MCF 10A (cell line): ENCODE measurements at regions not wholly inside any gene's neighbourhood (a gene's known extent, or its start where the extent isn't known, plus 50 kb on each side); places are given as distances from the start of the nearest gene placed in this dataset.

Experiments used
- BruUV-seq: library from RNA; stranded (reverse); fragments of 400-500 nt; replicated peaks from 2 replicates; lab custom pipeline; 2021; lab: Mats Ljungman, UMichigan
- CTCF ChIA-PET: fragments of 300-600 bp; sonication (Branson Sonifier 250); formaldehyde crosslinking; extraction: SDS; loops from one replicate; lab custom pipeline; 2021; ENCODE audit warnings: antibody characterized with exemption, inconsistent platforms; lab: Yijun Ruan, JAX
- POLR2A ChIA-PET: fragments of 300-600, 350-650 bp; sonication (Branson Sonifier 250); formaldehyde crosslinking; extraction: SDS; loops from one replicate; lab custom pipeline; 2020; ENCODE audit warnings: antibody characterized with exemption, inconsistent platforms; lab: Yijun Ruan, JAX
- DNase-seq: peaks from one replicate; pipeline ENCODE4 v3.0.0-alpha.2; 2018; ENCODE audit not compliant: unreplicated experiment
- H3K27ac Mint-ChIP-seq: one replicate; pipeline ENCODE4 v1.8.0; 2022; ENCODE audit warnings: mild to moderate bottlenecking, low read depth, mixed read lengths; ENCODE audit not compliant: unreplicated experiment
- H3K27me3 Mint-ChIP-seq: one replicate; pipeline ENCODE4 v1.8.0; 2022; ENCODE audit warnings: mixed read lengths; ENCODE audit not compliant: insufficient read depth, unreplicated experiment
- H3K36me3 Mint-ChIP-seq: one replicate; pipeline ENCODE4 v1.8.0; 2022; ENCODE audit warnings: mild to moderate bottlenecking, moderate library complexity, mixed read lengths; ENCODE audit not compliant: insufficient read depth, unreplicated experiment
- H3K4me1 Mint-ChIP-seq: one replicate; pipeline ENCODE4 v1.8.0; 2022; ENCODE audit warnings: mixed read lengths; ENCODE audit not compliant: insufficient read depth, unreplicated experiment
- H3K4me3 Mint-ChIP-seq: one replicate; pipeline ENCODE4 v1.8.0; 2022; ENCODE audit warnings: mild to moderate bottlenecking, moderate library complexity, mixed read lengths; ENCODE audit not compliant: unreplicated experiment
- H3K9me3 Mint-ChIP-seq: one replicate; pipeline ENCODE4 v1.8.0; 2022; ENCODE audit warnings: mixed read lengths; ENCODE audit not compliant: unreplicated experiment
- intact Hi-C: fragments of 100-400 bp; cut with micrococcal nuclease; formaldehyde crosslinking; loops from 2 replicates; pipeline ENCODE4 v1.14.1; 2022
- TF ChIP-seq, protein P1 (sequence below): fragments of 200-600 bp; IDR thresholded peaks from one replicate; pipeline ENCODE4 v1.8.0; 2022; ENCODE audit warnings: antibody characterized with exemption, mild to moderate bottlenecking; ENCODE audit not compliant: unreplicated experiment

- Mint-ChIP-seq H3K27me3 (no peaks in the 10 kb centered on the region), H3K36me3 (peaks cover 6% of the 10 kb centered on the region), H3K4me1 (no peaks in the 10 kb centered on the region), H3K4me3 (no peak overlapping the region), H3K27ac (no peak overlapping the region), H3K9me3 (no peaks in the 10 kb centered on the region)
- no TSS peak for BruUV-seq
- TF ChIP-seq, protein P1, sequence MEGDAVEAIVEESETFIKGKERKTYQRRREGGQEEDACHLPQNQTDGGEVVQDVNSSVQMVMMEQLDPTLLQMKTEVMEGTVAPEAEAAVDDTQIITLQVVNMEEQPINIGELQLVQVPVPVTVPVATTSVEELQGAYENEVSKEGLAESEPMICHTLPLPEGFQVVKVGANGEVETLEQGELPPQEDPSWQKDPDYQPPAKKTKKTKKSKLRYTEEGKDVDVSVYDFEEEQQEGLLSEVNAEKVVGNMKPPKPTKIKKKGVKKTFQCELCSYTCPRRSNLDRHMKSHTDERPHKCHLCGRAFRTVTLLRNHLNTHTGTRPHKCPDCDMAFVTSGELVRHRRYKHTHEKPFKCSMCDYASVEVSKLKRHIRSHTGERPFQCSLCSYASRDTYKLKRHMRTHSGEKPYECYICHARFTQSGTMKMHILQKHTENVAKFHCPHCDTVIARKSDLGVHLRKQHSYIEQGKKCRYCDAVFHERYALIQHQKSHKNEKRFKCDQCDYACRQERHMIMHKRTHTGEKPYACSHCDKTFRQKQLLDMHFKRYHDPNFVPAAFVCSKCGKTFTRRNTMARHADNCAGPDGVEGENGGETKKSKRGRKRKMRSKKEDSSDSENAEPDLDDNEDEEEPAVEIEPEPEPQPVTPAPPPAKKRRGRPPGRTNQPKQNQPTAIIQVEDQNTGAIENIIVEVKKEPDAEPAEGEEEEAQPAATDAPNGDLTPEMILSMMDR = no peak
- DNase-seq = no peak
- ChIA-PET CTCF (interaction anchor here (0.6 kb wide), 1 partner anchor 458 kb away, joined by 3 read pairs; no protein-coding TSS in a partner anchor), POLR2A (interaction anchor here (0.7 kb wide), 1 partner anchor 451 kb away, joined by 3 read pairs; no protein-coding TSS in a partner anchor)
- intact Hi-C loops = no loop called here
These were observed 335.4 kb upstream of the TEX13C start for GRCh38 chrX:124984140-124984813.

DNA sequence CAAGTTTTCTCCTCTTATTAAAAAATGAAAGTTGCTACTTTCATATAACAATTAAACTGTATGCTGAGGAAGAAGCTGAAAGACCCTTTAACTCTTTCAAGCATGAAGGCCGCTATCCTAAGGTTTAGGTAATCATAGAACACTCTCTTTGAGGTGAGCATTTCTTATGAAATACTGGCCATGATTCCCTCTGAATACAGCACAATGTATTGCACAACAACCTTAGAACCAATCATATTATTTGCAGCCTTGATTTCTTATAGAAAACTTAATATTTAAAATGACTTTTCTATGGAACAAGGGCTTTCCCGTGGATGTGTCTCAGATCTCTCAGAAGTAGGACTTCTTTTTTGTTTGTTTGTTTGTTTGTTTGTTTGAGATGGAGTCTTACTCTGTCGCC lies 333.4 kb upstream of the TEX13C start:
- CTCF ChIA-PET = no interaction called here
- no TSS peak for BruUV-seq

GRCh38 chrX:124993735-124994134 lies 325.9 kb upstream of the TEX13C start:
- ChIA-PET POLR2A (no interaction called here), CTCF (no interaction called here)
- Mint-ChIP-seq H3K27ac (no peak overlapping the region), H3K4me1 (no peaks in the 10 kb centered on the region), H3K36me3 (no peaks in the 10 kb centered on the region), H3K4me3 (no peak overlapping the region), H3K9me3 (peaks cover 9% of the 10 kb centered on the region), H3K27me3 (no peaks in the 10 kb centered on the region)
- no peak for DNase-seq
- intact Hi-C loops = no loop called here
- TF ChIP-seq, protein P1 = no peak
- BruUV-seq = no TSS peak

More for the DNA sequence above, 333.4 kb upstream of the TEX13C start:
- DNase-seq = no peak
- Mint-ChIP-seq H3K27ac (no peak overlapping the region), H3K4me3 (no peak overlapping the region), H3K4me1 (no peaks in the 10 kb centered on the region), H3K36me3 (peaks cover 6% of the 10 kb centered on the region), H3K27me3 (no peaks in the 10 kb centered on the region), H3K9me3 (peaks cover 5% of the 10 kb centered on the region)
- intact Hi-C loops = no loop called here
- TF ChIP-seq, protein P1 = no peak
- POLR2A ChIA-PET = no interaction called here

GRCh38 chrX:124994404-124994803 lies 325.3 kb upstream of the TEX13C start:
- no TSS peak for BruUV-seq
- H3K27me3 Mint-ChIP-seq = no peaks in the 10 kb centered on the region
- H3K4me1 Mint-ChIP-seq = no peaks in the 10 kb centered on the region
- H3K4me3 Mint-ChIP-seq = no peak overlapping the region
- no peaks in the 10 kb centered on the region for H3K36me3 Mint-ChIP-seq
- intact Hi-C loops = no loop called here
- DNase-seq = no peak
- ChIA-PET POLR2A (no interaction called here), CTCF (no interaction called here)
- TF ChIP-seq, protein P1 = no peak
- peaks cover 9% of the 10 kb centered on the region for H3K9me3 Mint-ChIP-seq
- no peak overlapping the region for H3K27ac Mint-ChIP-seq
